Ishikawa (cell line): ENCODE measurements at regions not wholly inside any gene's neighbourhood (a gene's known extent, or its start where the extent isn't known, plus 50 kb on each side); places are given as distances from the start of the nearest gene placed in this dataset.

ENCODE experiments used
- CEBPB ChIP-seq: IDR thresholded peaks from 2 replicates; pipeline ENCODE4 v1.6.1; 2012
- CREB1 ChIP-seq: IDR thresholded peaks from 2 replicates; pipeline ENCODE4 v1.6.1; 2012; ENCODE audit warnings: low read depth
- EGR1 ChIP-seq: IDR thresholded peaks from 2 replicates; pipeline ENCODE4 v1.6.1; 2012
- NFIC ChIP-seq: IDR thresholded peaks from 2 replicates; pipeline ENCODE4 v1.6.1; 2012
- TF ChIP-seq, protein P1 (sequence below): IDR thresholded peaks from 2 replicates; pipeline ENCODE4 v1.6.1; 2012; ENCODE audit warnings: low read depth, mild to moderate bottlenecking
- TF ChIP-seq, protein P2 (sequence below): IDR thresholded peaks from 2 replicates; pipeline ENCODE4 v1.6.1; 2012

DNA sequence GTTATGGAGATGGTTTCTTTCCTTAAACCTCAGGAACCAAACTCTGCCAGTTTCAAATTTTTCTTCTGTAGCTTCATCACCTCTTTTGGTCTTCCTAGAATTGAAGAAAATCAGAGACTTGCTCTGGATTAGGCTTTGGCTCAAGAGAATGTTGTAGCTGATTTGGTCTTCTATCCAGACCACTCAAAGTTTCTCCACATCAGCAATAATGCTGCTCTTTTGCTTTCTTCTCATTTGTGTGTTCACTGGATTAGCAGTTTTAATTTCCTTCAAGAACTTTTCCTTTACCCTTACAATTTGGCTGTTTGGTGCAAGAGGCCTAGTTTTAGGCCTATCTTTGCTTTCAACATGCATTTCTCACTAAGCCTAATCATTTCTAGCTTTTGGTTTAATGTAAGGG lies 78.1 kb upstream of the PLCB4 start:
- TF ChIP-seq NFIC, result no peak
- no peak for TF ChIP-seq CEBPB
- no peak for TF ChIP-seq CREB1
- TF ChIP-seq, protein P1, sequence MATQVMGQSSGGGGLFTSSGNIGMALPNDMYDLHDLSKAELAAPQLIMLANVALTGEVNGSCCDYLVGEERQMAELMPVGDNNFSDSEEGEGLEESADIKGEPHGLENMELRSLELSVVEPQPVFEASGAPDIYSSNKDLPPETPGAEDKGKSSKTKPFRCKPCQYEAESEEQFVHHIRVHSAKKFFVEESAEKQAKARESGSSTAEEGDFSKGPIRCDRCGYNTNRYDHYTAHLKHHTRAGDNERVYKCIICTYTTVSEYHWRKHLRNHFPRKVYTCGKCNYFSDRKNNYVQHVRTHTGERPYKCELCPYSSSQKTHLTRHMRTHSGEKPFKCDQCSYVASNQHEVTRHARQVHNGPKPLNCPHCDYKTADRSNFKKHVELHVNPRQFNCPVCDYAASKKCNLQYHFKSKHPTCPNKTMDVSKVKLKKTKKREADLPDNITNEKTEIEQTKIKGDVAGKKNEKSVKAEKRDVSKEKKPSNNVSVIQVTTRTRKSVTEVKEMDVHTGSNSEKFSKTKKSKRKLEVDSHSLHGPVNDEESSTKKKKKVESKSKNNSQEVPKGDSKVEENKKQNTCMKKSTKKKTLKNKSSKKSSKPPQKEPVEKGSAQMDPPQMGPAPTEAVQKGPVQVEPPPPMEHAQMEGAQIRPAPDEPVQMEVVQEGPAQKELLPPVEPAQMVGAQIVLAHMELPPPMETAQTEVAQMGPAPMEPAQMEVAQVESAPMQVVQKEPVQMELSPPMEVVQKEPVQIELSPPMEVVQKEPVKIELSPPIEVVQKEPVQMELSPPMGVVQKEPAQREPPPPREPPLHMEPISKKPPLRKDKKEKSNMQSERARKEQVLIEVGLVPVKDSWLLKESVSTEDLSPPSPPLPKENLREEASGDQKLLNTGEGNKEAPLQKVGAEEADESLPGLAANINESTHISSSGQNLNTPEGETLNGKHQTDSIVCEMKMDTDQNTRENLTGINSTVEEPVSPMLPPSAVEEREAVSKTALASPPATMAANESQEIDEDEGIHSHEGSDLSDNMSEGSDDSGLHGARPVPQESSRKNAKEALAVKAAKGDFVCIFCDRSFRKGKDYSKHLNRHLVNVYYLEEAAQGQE, result no peak
- TF ChIP-seq, protein P2, sequence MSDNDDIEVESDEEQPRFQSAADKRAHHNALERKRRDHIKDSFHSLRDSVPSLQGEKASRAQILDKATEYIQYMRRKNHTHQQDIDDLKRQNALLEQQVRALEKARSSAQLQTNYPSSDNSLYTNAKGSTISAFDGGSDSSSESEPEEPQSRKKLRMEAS, result no peak
- no peak for TF ChIP-seq EGR1
